Kidney epithelial cell (primary cell): ENCODE measurements at regions not wholly inside any gene's neighbourhood (a gene's known extent, or its start where the extent isn't known, plus 50 kb on each side); places are given as distances from the start of the nearest gene placed in this dataset.
A peak's percentile ranks its signal among the peaks of the same experiment; 100 is the strongest.

Experiments
- DNase-seq: peaks from one replicate; pipeline ENCODE4 v3.0.0-alpha.2; 2010; ENCODE audit warnings: low read depth
- H3K27me3 ChIP-seq: 2 replicates; pipeline ENCODE4 v1.6.0; 2011; ENCODE audit warnings: low read length; ENCODE audit not compliant: control insufficient read depth, insufficient read depth
- H3K36me3 ChIP-seq: 2 replicates; pipeline ENCODE4 v1.5.1; 2011; ENCODE audit warnings: low read length; ENCODE audit not compliant: control insufficient read depth, insufficient read depth
- H3K4me3 ChIP-seq: 2 replicates; pipeline ENCODE4 v1.5.1; 2011; ENCODE audit warnings: low read depth, mild to moderate bottlenecking, control low read depth, low read length
- TF ChIP-seq, protein P1 (sequence below): IDR thresholded peaks from 2 replicates; pipeline ENCODE4 v1.5.1; 2011; ENCODE audit warnings: mild to moderate bottlenecking, moderate library complexity, low read length, control low read depth, inconsistent platforms; ENCODE audit not compliant: insufficient read depth, poor library complexity, severe bottlenecking

DNA sequence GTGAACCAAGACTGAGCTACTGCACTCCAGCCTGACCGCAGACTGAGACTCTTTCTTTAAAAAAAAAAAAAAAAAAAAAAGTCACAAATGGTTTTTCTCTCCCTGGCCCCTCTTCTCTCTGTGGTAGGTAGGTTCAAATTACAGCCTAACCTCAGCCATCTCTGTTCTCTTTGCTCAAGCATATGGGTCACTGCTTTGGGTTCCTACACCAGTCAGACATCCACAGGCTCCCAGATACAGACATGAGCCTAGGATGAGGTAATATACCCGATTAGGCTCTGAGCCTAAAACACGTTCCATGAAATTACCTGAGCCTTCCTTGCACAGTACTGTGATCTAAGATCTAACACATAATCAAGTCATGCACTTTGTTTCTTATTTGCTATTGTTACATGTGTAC is 90.5 kb upstream of the JAK1 start:
- Histone ChIP-seq H3K36me3 (no peaks in the 10 kb centered on the region), H3K4me3 (no peak overlapping the region), H3K27me3 (no peaks in the 10 kb centered on the region)
- no peak for DNase-seq
- TF ChIP-seq, protein P1, sequence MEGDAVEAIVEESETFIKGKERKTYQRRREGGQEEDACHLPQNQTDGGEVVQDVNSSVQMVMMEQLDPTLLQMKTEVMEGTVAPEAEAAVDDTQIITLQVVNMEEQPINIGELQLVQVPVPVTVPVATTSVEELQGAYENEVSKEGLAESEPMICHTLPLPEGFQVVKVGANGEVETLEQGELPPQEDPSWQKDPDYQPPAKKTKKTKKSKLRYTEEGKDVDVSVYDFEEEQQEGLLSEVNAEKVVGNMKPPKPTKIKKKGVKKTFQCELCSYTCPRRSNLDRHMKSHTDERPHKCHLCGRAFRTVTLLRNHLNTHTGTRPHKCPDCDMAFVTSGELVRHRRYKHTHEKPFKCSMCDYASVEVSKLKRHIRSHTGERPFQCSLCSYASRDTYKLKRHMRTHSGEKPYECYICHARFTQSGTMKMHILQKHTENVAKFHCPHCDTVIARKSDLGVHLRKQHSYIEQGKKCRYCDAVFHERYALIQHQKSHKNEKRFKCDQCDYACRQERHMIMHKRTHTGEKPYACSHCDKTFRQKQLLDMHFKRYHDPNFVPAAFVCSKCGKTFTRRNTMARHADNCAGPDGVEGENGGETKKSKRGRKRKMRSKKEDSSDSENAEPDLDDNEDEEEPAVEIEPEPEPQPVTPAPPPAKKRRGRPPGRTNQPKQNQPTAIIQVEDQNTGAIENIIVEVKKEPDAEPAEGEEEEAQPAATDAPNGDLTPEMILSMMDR: no peak

DNA sequence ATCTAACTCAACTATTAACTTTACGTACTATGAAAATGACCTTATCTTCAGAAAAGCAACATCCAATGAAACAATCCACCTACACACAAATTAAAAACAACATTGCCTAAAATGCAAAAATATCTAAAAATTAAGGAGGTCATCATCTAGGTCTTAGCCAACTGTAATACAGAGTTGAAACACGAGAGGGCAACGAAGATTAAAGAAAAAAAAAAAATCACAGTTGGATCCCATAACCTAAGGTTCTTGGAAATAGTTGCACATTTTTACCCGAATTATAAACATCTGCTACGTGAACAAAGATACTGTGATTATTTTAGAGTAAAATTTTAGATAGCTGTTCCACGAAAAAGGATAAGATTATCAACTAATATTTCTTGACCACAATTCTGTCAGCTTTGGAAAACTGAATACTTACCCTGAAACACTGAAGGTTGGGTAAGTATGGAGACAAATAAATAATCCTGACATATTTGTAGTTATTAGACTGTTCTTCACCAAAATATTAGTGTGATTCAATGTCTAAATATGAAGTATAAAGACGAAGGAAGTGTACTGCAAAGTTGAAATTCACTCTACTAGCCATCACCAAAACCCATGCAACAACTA is 88.0 kb upstream of the AK4 start:
- TF ChIP-seq, protein P1: peak; percentile 48
- no peak overlapping the region for H3K4me3 ChIP-seq
- no peaks in the 10 kb centered on the region for H3K27me3 ChIP-seq
- no peak for DNase-seq
- H3K36me3 ChIP-seq: no peaks in the 10 kb centered on the region

DNA sequence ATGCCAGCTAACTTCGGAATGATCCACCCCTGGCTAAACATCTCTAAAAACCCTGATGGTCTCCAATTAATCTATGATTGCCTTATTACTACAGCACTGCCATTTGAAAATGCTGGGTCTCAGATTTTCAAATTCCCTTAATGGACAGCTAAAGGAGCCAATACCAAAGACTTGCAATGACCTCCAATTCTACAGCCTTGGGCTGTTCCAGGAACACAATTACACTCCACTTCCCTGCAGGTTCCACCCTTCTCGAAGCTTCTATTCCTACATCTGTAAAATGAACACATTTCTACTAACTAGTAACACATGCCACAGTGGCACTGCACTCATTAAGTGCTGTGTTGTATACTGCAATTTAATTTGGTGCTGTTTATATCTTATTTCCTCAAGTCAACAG is 85.7 kb upstream of the AK4 start:
- H3K27me3 ChIP-seq: no peaks in the 10 kb centered on the region
- H3K4me3 ChIP-seq: no peak overlapping the region
- no peaks in the 10 kb centered on the region for H3K36me3 ChIP-seq
- TF ChIP-seq, protein P1: no peak
- DNase-seq: no peak

DNA sequence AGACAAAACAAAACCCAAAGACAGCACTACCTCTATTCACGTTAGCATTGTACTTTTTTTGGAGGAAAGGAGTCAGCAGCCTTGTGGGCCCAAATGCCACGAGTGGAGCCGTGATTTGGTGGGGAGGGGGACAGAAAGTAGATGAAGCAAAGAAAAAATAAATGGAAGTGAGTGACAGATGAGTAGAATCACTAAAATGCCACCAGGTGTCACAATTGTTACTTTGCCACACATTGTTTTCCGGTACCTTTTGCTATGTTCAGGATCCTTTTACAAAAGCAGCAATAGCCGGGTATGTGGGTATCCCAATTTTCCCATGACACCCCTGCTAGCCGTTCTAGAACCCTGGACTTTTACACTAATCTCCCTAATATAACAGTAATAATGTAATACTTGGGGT is 85.0 kb upstream of the AK4 start:
- no peak for DNase-seq
- no peak overlapping the region for H3K4me3 ChIP-seq
- H3K27me3 ChIP-seq: no peaks in the 10 kb centered on the region
- H3K36me3 ChIP-seq: no peaks in the 10 kb centered on the region
- TF ChIP-seq, protein P1: peak; percentile 8

DNA sequence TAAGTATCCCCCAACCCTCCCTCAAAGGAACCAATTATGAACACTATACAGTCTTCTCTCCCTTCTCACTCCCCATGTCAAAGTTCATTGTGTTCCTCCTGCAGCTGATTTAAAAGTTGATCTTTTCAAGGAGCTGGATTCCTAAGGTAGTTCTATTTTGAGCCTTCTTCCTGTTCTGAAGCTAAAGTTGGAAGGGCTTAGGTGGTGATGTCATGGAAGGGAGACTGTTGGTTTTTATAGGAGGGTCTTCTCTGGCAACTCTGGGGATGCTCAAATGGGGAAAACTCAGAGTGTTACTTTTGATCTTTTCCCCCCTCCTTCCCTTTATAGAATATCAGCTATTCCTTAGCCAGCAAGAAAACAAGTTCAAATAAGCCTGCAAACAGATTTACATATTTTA is 83.0 kb upstream of the AK4 start:
- Histone ChIP-seq H3K27me3 (no peaks in the 10 kb centered on the region), H3K4me3 (no peak overlapping the region), H3K36me3 (no peaks in the 10 kb centered on the region)
- DNase-seq: no peak
- TF ChIP-seq, protein P1: no peak
